ENCODE measurements at regions not wholly inside any gene's neighbourhood (a gene's known extent, or its start where the extent isn't known, plus 50 kb on each side); places are given as distances from the start of the nearest gene placed in this dataset.

- H3K79me2 ChIP-seq (ENCODE audit: control insufficient read depth, insufficient read depth, low read length): no peaks in the 10 kb centered on the region
- intact Hi-C loops (cut with micrococcal nuclease): loop anchor here (5.0 kb wide), 1 partner anchor 154 kb away; no protein-coding TSS in a partner anchor
- dilution Hi-C loops (cut with MboI; ENCODE audit: extremely low pct_ligation_motif_present, low sequenced_read_pairs): no loop called here
- TF ChIP-seq EZH2 (IDR thresholded peaks at IDR 0.05; ENCODE audit: borderline replicate concordance, low read depth, low read length, severe bottlenecking) (no peak), POLR2AphosphoS5 (IDR thresholded peaks at IDR 0.05; ENCODE audit: insufficient read depth, low read depth, low read length) (no peak), CTCF (IDR thresholded peaks at IDR 0.05; ENCODE audit: extremely low read depth in 1 of 2, insufficient read depth in 1 of 2, low read depth in 1 of 2, low read length in 2 of 2) (peak; percentile 11 to 13), POLR2A (IDR thresholded peaks at IDR 0.05; ENCODE audit: low read depth, low read length) (no peak), MYC (IDR thresholded peaks at IDR 0.05; ENCODE audit: low read depth, low read length) (no peak), FOS (IDR thresholded peaks at IDR 0.05; ENCODE audit: borderline replicate concordance, insufficient read depth, low read length) (no peak)
- H3K27ac ChIP-seq (ENCODE audit: insufficient read depth, low read depth, low read length): no peak overlapping the region
- H3K9me1 ChIP-seq (replicated peaks; ENCODE audit: control insufficient read depth, extremely low read depth, insufficient read depth, low read length): no peaks in the 10 kb centered on the region
- no peak overlapping the region for H3K4me2 ChIP-seq (ENCODE audit: insufficient read depth, low read length)
- H3K9me3 ChIP-seq (replicated peaks; ENCODE audit: control insufficient read depth, insufficient read depth, low read length): no peaks in the 10 kb centered on the region
- DNase-seq (ENCODE audit: low read depth, low spot score): peak; percentile 12
- no peak overlapping the region for H3K4me3 ChIP-seq (replicated peaks in 1 of 3; ENCODE audit: insufficient read depth in 1 of 3, low read depth in 1 of 3, low read length in 3 of 3)
- H3K27me3 ChIP-seq (ENCODE audit: control insufficient read depth in 2 of 2, insufficient read depth in 2 of 2, low read length in 2 of 2): no peaks in the 10 kb centered on the region
- no peak overlapping the region for H3K9ac ChIP-seq (replicated peaks; ENCODE audit: extremely low read depth, insufficient read depth, low read length)
- ChIA-PET CTCF (interaction anchor here (1.4 kb wide), 1 partner anchor 917 kb away, joined by 4 read pairs; no protein-coding TSS in a partner anchor), POLR2A (no interaction called here)
- BruUV-seq (replicated peaks): no TSS peak
- H3K4me1 ChIP-seq (ENCODE audit: control insufficient read depth, extremely low read depth, insufficient read depth, low read length): no peaks in the 10 kb centered on the region
- H2AFZ ChIP-seq (ENCODE audit: low read depth, low read length): no peak overlapping the region
- H4K20me1 ChIP-seq (replicated peaks; ENCODE audit: control insufficient read depth, extremely low read depth, insufficient read depth, low read length): no peaks in the 10 kb centered on the region
- no peaks in the 10 kb centered on the region for H3K36me3 ChIP-seq (ENCODE audit: control insufficient read depth in 2 of 2, extremely low read depth in 1 of 2, insufficient read depth in 2 of 2, low read length in 2 of 2)
- FAIRE-seq: peak; percentile 18
Observed at GRCh38 chr2:139946690-139947089, 1166.5 kb upstream of the NXPH2 start.

GRCh38 chr2:139940686-139941085 lies 1160.5 kb upstream of the NXPH2 start:
- ChIA-PET CTCF (interaction anchor here (1.2 kb wide), 1 partner anchor 8 kb away, joined by 4 read pairs; no protein-coding TSS in a partner anchor), POLR2A (no interaction called here)
- intact Hi-C loops (cut with micrococcal nuclease) (no loop called here), dilution Hi-C loops (cut with MboI; ENCODE audit: extremely low pct_ligation_motif_present, low sequenced_read_pairs) (no loop called here)
- Histone ChIP-seq H3K36me3 (ENCODE audit: control insufficient read depth in 2 of 2, extremely low read depth in 1 of 2, insufficient read depth in 2 of 2, low read length in 2 of 2) (no peaks in the 10 kb centered on the region), H4K20me1 (replicated peaks; ENCODE audit: control insufficient read depth, extremely low read depth, insufficient read depth, low read length) (no peaks in the 10 kb centered on the region), H3K27me3 (ENCODE audit: control insufficient read depth in 2 of 2, insufficient read depth in 2 of 2, low read length in 2 of 2) (no peaks in the 10 kb centered on the region), H3K27ac (ENCODE audit: insufficient read depth, low read depth, low read length) (peak overlapping the region; percentile 73), H3K9me3 (replicated peaks; ENCODE audit: control insufficient read depth, insufficient read depth, low read length) (no peaks in the 10 kb centered on the region), H3K4me1 (ENCODE audit: control insufficient read depth, extremely low read depth, insufficient read depth, low read length) (peaks cover 28% of the 10 kb centered on the region), H3K79me2 (ENCODE audit: control insufficient read depth, insufficient read depth, low read length) (no peaks in the 10 kb centered on the region), H2AFZ (ENCODE audit: low read depth, low read length) (peak overlapping the region; percentile 48), H3K9me1 (replicated peaks; ENCODE audit: control insufficient read depth, extremely low read depth, insufficient read depth, low read length) (no peaks in the 10 kb centered on the region), H3K4me2 (ENCODE audit: insufficient read depth, low read length) (peak overlapping the region; percentile 91), H3K9ac (replicated peaks; ENCODE audit: extremely low read depth, insufficient read depth, low read length) (peak overlapping the region; percentile 9), H3K4me3 (replicated peaks in 1 of 3; ENCODE audit: insufficient read depth in 1 of 3, low read depth in 1 of 3, low read length in 3 of 3) (no peak overlapping the region)
- no TSS peak for BruUV-seq (replicated peaks)
- no peak for TF ChIP-seq MAX (IDR thresholded peaks at IDR 0.05; ENCODE audit: insufficient read depth, insufficient read length)
- no peak for TF ChIP-seq MYC (IDR thresholded peaks at IDR 0.05; ENCODE audit: low read depth, low read length)
- peak; percentile 8 for DNase-seq (ENCODE audit: low read depth, low spot score)
- no peak for FAIRE-seq
